ENCODE measurements at regions not wholly inside any gene's neighbourhood (a gene's known extent, or its start where the extent isn't known, plus 50 kb on each side); places are given as distances from the start of the nearest gene placed in this dataset.

GRCh38 chr9:18010492-18010891 is 431.6 kb downstream of the SH3GL2 start:
- TF ChIP-seq JUN (CRISPR knock-in tag; IDR thresholded peaks at IDR 0.05) (no peak), E2F4 (CRISPR knock-in tag; IDR thresholded peaks at IDR 0.05; ENCODE audit: borderline replicate concordance, low read depth) (no peak), USF2 (CRISPR knock-in tag; IDR thresholded peaks at IDR 0.05) (no peak)
- TF ChIP-seq, protein P1, sequence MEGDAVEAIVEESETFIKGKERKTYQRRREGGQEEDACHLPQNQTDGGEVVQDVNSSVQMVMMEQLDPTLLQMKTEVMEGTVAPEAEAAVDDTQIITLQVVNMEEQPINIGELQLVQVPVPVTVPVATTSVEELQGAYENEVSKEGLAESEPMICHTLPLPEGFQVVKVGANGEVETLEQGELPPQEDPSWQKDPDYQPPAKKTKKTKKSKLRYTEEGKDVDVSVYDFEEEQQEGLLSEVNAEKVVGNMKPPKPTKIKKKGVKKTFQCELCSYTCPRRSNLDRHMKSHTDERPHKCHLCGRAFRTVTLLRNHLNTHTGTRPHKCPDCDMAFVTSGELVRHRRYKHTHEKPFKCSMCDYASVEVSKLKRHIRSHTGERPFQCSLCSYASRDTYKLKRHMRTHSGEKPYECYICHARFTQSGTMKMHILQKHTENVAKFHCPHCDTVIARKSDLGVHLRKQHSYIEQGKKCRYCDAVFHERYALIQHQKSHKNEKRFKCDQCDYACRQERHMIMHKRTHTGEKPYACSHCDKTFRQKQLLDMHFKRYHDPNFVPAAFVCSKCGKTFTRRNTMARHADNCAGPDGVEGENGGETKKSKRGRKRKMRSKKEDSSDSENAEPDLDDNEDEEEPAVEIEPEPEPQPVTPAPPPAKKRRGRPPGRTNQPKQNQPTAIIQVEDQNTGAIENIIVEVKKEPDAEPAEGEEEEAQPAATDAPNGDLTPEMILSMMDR (IDR thresholded peaks at IDR 0.05) = no peak

Data from WTC11 (cell line).